GM18868 (cell line): ENCODE measurements at regions not wholly inside any gene's neighbourhood (a gene's known extent, or its start where the extent isn't known, plus 50 kb on each side); places are given as distances from the start of the nearest gene placed in this dataset.
A peak's percentile ranks its signal among the peaks of the same experiment; 100 is the strongest.

Source experiments
- ATAC-seq: cut with Tn5 transposase; IDR thresholded peaks from one replicate; pipeline ENCODE4 v1.9.1; 2021; ENCODE audit warnings: mild to moderate bottlenecking, moderate library complexity; ENCODE audit not compliant: unreplicated experiment

GRCh38 chr6:113313841-113314240 lies 543.3 kb upstream of the MARCKS start:
- ATAC-seq, result no peak

- no peak for ATAC-seq
Measured at GRCh38 chr6:113315165-113315564, 542.0 kb upstream of the MARCKS start.

GRCh38 chr6:113315879-113316278 lies 541.3 kb upstream of the MARCKS start:
- ATAC-seq, result no peak

GRCh38 chr6:113317442-113317841 lies 539.7 kb upstream of the MARCKS start:
- ATAC-seq, result no peak

GRCh38 chr6:113317891-113318574 lies 539.1 kb upstream of the MARCKS start:
- ATAC-seq, result no peak

- no peak for ATAC-seq
Measured at GRCh38 chr6:113318575-113318917, 538.6 kb upstream of the MARCKS start.

- no peak for ATAC-seq
Measured at GRCh38 chr6:113320653-113321052, 536.5 kb upstream of the MARCKS start.

GRCh38 chr6:113326781-113327180 lies 530.4 kb upstream of the MARCKS start:
- ATAC-seq, result no peak

GRCh38 chr6:113328886-113329381 lies 528.2 kb upstream of the MARCKS start:
- ATAC-seq, result no peak

GRCh38 chr6:113329942-113330635 lies 527.1 kb upstream of the MARCKS start:
- ATAC-seq, result no peak

- ATAC-seq, result no peak
Measured at GRCh38 chr6:113330636-113330946, 526.6 kb upstream of the MARCKS start.

- ATAC-seq, result no peak
Measured at GRCh38 chr6:113331021-113331420, 526.1 kb upstream of the MARCKS start.

GRCh38 chr6:113338644-113339043 lies 518.5 kb upstream of the MARCKS start:
- no peak for ATAC-seq

- ATAC-seq, result no peak
Measured at GRCh38 chr6:113339209-113339608, 517.9 kb upstream of the MARCKS start.

- peak; percentile 97 for ATAC-seq
Measured at GRCh38 chr6:113340371-113340770, 516.8 kb upstream of the MARCKS start.

GRCh38 chr6:113343940-113344339 lies 513.2 kb upstream of the MARCKS start:
- no peak for ATAC-seq

GRCh38 chr6:113344969-113345368 lies 512.2 kb upstream of the MARCKS start:
- no peak for ATAC-seq

GRCh38 chr6:113347436-113347835 lies 509.7 kb upstream of the MARCKS start:
- ATAC-seq, result no peak

GRCh38 chr6:113350461-113350860 lies 506.7 kb upstream of the MARCKS start:
- no peak for ATAC-seq

GRCh38 chr6:113351173-113351834 lies 505.8 kb upstream of the MARCKS start:
- ATAC-seq, result peak; percentile 7

- peak; percentile 51 for ATAC-seq
Measured at GRCh38 chr6:113352029-113352801, 504.9 kb upstream of the MARCKS start.
